Tibial nerve (tissue), 4 donors: ENCODE measurements at regions not wholly inside any gene's neighbourhood (a gene's known extent, or its start where the extent isn't known, plus 50 kb on each side); places are given as distances from the start of the nearest gene placed in this dataset.

Experiments
- CTCF ChIP-seq, 5 experiments: fragments of 200-600 bp in 3 of 5; fragments of 450-650 bp in 2 of 5; sonication (generic) in 3 of 5; IDR thresholded peaks; one replicate each; pipeline ENCODE4 v1.5.1; 2016 to 2019; ENCODE audit warnings: antibody characterized with exemption in 5 of 5, mild to moderate bottlenecking in 3 of 5, moderate library complexity in 2 of 5
- EP300 ChIP-seq, 2 donors: sonication (generic); formaldehyde crosslinking; IDR thresholded peaks; one replicate each; pipeline ENCODE4 v1.6.1; 2017; ENCODE audit warnings: antibody characterized with exemption in 2 of 2, mild to moderate bottlenecking in 1 of 2
- POLR2A ChIP-seq, 2 donors: fragments of 450-650 bp; IDR thresholded peaks; one replicate each; pipeline ENCODE4 v1.6.1; 2017; ENCODE audit warnings: antibody characterized with exemption in 2 of 2, mild to moderate bottlenecking in 2 of 2, moderate library complexity in 2 of 2

- TF ChIP-seq CTCF (IDR thresholded peaks at IDR 0.05) (no peak), EP300 (IDR thresholded peaks at IDR 0.05) (no peak), POLR2A (IDR thresholded peaks at IDR 0.05) (no peak)
These were observed 337.9 kb downstream of the WDR11 start for GRCh38 chr10:121189066-121189465.
